ENCODE measurements at regions not wholly inside any gene's neighbourhood (a gene's known extent, or its start where the extent isn't known, plus 50 kb on each side); places are given as distances from the start of the nearest gene placed in this dataset.
"Not testable (repeated sequence)": the region's sequence is repeated elsewhere in the genome, so short reads cannot be mapped to it uniquely, and the experiment has no call there.

- DNase-seq (ENCODE audit: low read depth, low spot score), result not testable (repeated sequence)
Observed at GRCh38 chr9:85880507-85880906, 60.4 kb upstream of the NAA35 start.

- no peak for DNase-seq (ENCODE audit: low read depth, low spot score)
Observed at GRCh38 chr9:85884256-85884655, 56.7 kb upstream of the NAA35 start.

- no peak for DNase-seq (ENCODE audit: low read depth, low spot score)
Observed at GRCh38 chr9:85890962-85891361, 50.0 kb upstream of the NAA35 start.
